ENCODE measurements at regions not wholly inside any gene's neighbourhood (a gene's known extent, or its start where the extent isn't known, plus 50 kb on each side); places are given as distances from the start of the nearest gene placed in this dataset.

- Histone ChIP-seq H3K9ac (ENCODE audit: insufficient read depth, low read length) (no peak overlapping the region), H2AFZ (ENCODE audit: low read length) (no peak overlapping the region), H3K36me3 (ENCODE audit: control insufficient read depth, insufficient read depth, low read length) (no peaks in the 10 kb centered on the region), H3K79me2 (ENCODE audit: control insufficient read depth, insufficient read depth, low read length) (no peaks in the 10 kb centered on the region), H4K20me1 (ENCODE audit: control insufficient read depth, extremely low read depth, insufficient read depth, low read length) (no peaks in the 10 kb centered on the region), H3K27me3 (ENCODE audit: control insufficient read depth, insufficient read depth, low read length) (no peaks in the 10 kb centered on the region), H3K27ac (ENCODE audit: insufficient read depth, low read length) (no peak overlapping the region), H3K4me3 (replicated peaks in 1 of 4; ENCODE audit: control extremely low read depth in 1 of 4, insufficient read depth in 1 of 4, low read depth in 3 of 4, low read length in 4 of 4) (no peak overlapping the region), H3K9me3 (ENCODE audit: control insufficient read depth, insufficient read depth, low read depth, low read length) (no peaks in the 10 kb centered on the region), H3K4me2 (ENCODE audit: extremely low read depth, insufficient read depth, low read length) (no peak overlapping the region), H3K4me1 (ENCODE audit: control insufficient read depth, extremely low read depth, insufficient read depth, low read length) (no peaks in the 10 kb centered on the region)
- TF ChIP-seq CTCF (conservative IDR thresholded peaks at IDR 0.05 in 1 of 2, IDR thresholded peaks at IDR 0.05 in 1 of 2; ENCODE audit: low read depth in 1 of 2, low read length in 2 of 2): no peak
- no peak for TF ChIP-seq EZH2 (IDR thresholded peaks at IDR 0.05; ENCODE audit: low read length, missing control alignments)
- DNase-seq (ENCODE audit: low read depth in 2 of 2): no peak
Measured at GRCh38 chr14:99324291-99324690, 52.3 kb upstream of the BCL11B start.

- no peaks in the 10 kb centered on the region for H3K9me3 ChIP-seq (ENCODE audit: control insufficient read depth, insufficient read depth, low read depth, low read length)
- no peak for DNase-seq (ENCODE audit: low read depth in 2 of 2)
- no peaks in the 10 kb centered on the region for H4K20me1 ChIP-seq (ENCODE audit: control insufficient read depth, extremely low read depth, insufficient read depth, low read length)
- no peak for TF ChIP-seq EZH2 (IDR thresholded peaks at IDR 0.05; ENCODE audit: low read length, missing control alignments)
- no peak for TF ChIP-seq CTCF (conservative IDR thresholded peaks at IDR 0.05 in 1 of 2, IDR thresholded peaks at IDR 0.05 in 1 of 2; ENCODE audit: low read depth in 1 of 2, low read length in 2 of 2)
- H3K4me3 ChIP-seq (replicated peaks in 1 of 4; ENCODE audit: control extremely low read depth in 1 of 4, insufficient read depth in 1 of 4, low read depth in 3 of 4, low read length in 4 of 4): no peak overlapping the region
- no peak overlapping the region for H3K4me2 ChIP-seq (ENCODE audit: extremely low read depth, insufficient read depth, low read length)
- no peaks in the 10 kb centered on the region for H3K4me1 ChIP-seq (ENCODE audit: control insufficient read depth, extremely low read depth, insufficient read depth, low read length)
- H3K36me3 ChIP-seq (ENCODE audit: control insufficient read depth, insufficient read depth, low read length): no peaks in the 10 kb centered on the region
- H3K27ac ChIP-seq (ENCODE audit: insufficient read depth, low read length): no peak overlapping the region
- H3K79me2 ChIP-seq (ENCODE audit: control insufficient read depth, insufficient read depth, low read length): no peaks in the 10 kb centered on the region
- no peaks in the 10 kb centered on the region for H3K27me3 ChIP-seq (ENCODE audit: control insufficient read depth, insufficient read depth, low read length)
- H3K9ac ChIP-seq (ENCODE audit: insufficient read depth, low read length): no peak overlapping the region
- no peak overlapping the region for H2AFZ ChIP-seq (ENCODE audit: low read length)
Measured at GRCh38 chr14:99323603-99324185, 51.7 kb upstream of the BCL11B start.

GRCh38 chr14:99322731-99323599 is 51.0 kb upstream of the BCL11B start:
- TF ChIP-seq EZH2 (IDR thresholded peaks at IDR 0.05; ENCODE audit: low read length, missing control alignments) (no peak), CTCF (conservative IDR thresholded peaks at IDR 0.05 in 1 of 2, IDR thresholded peaks at IDR 0.05 in 1 of 2; ENCODE audit: low read depth in 1 of 2, low read length in 2 of 2) (no peak)
- H3K4me1 ChIP-seq (ENCODE audit: control insufficient read depth, extremely low read depth, insufficient read depth, low read length): no peaks in the 10 kb centered on the region
- H3K9me3 ChIP-seq (ENCODE audit: control insufficient read depth, insufficient read depth, low read depth, low read length): no peaks in the 10 kb centered on the region
- H3K4me2 ChIP-seq (ENCODE audit: extremely low read depth, insufficient read depth, low read length): no peak overlapping the region
- H3K27me3 ChIP-seq (ENCODE audit: control insufficient read depth, insufficient read depth, low read length): no peaks in the 10 kb centered on the region
- no peak overlapping the region for H3K4me3 ChIP-seq (replicated peaks in 1 of 4; ENCODE audit: control extremely low read depth in 1 of 4, insufficient read depth in 1 of 4, low read depth in 3 of 4, low read length in 4 of 4)
- no peak for DNase-seq (ENCODE audit: low read depth in 2 of 2)
- no peaks in the 10 kb centered on the region for H3K79me2 ChIP-seq (ENCODE audit: control insufficient read depth, insufficient read depth, low read length)
- H4K20me1 ChIP-seq (ENCODE audit: control insufficient read depth, extremely low read depth, insufficient read depth, low read length): no peaks in the 10 kb centered on the region
- H3K27ac ChIP-seq (ENCODE audit: insufficient read depth, low read length): no peak overlapping the region
- H3K36me3 ChIP-seq (ENCODE audit: control insufficient read depth, insufficient read depth, low read length): no peaks in the 10 kb centered on the region
- no peak overlapping the region for H3K9ac ChIP-seq (ENCODE audit: insufficient read depth, low read length)
- H2AFZ ChIP-seq (ENCODE audit: low read length): no peak overlapping the region
